Motor neuron (in vitro differentiated cells): ENCODE measurements at regions not wholly inside any gene's neighbourhood (a gene's known extent, or its start where the extent isn't known, plus 50 kb on each side); places are given as distances from the start of the nearest gene placed in this dataset.

Experiments used
- ATAC-seq, 8 experiments: fragments of 200-7000 bp; cut with Tn5 transposase; replicated peaks in 6 of 8; 2 replicates each; pipeline ENCODE4 v1.8.0; 2021; ENCODE audit warnings: mild to moderate bottlenecking in 8 of 8, moderate library complexity in 8 of 8
- H3K27ac ChIP-seq, 2 donors: fragments of 250-450 bp; sonication (Bioruptor Pico); 2 replicates each; pipeline ENCODE4 v1.9.0; 2021; ENCODE audit warnings: antibody characterized with exemption in 2 of 2, mild to moderate bottlenecking in 2 of 2, moderate library complexity in 1 of 2
- H3K4me1 ChIP-seq, 2 donors: fragments of 250-450 bp; sonication (Bioruptor Pico); replicated peaks in 1 of 2; 2 replicates each; pipeline ENCODE4 v1.6.1; 2021; ENCODE audit warnings: antibody characterized with exemption in 2 of 2, mild to moderate bottlenecking in 2 of 2, moderate library complexity in 1 of 2
- H3K4me3 ChIP-seq, 5 donors: fragments of 250-450 bp; sonication (Bioruptor Pico); 2 replicates each; pipeline ENCODE4 v1.9.0; 2021; ENCODE audit warnings: antibody characterized with exemption in 5 of 5, mild to moderate bottlenecking in 5 of 5, moderate library complexity in 4 of 5
- WGBS, 10 experiments: fragments of 450-650 bp; shearing (Covaris generic); methylation state at CpG; one replicate each; pipeline ENCODE4 v1.0.0; 2022; 5-methylcytosine and 5-hydroxymethylcytosine counted together
- in situ Hi-C, 9 experiments: fragments of 400-800 bp; cut with MboI; loops; one replicate each; pipeline ENCODE4 v1.15.0; 2021; ENCODE audit warnings: low sequenced_read_pairs in 9 of 9, low pct_unique_long_range_greater_than_20kb in 2 of 9; ENCODE audit not compliant: unreplicated experiment in 9 of 9

DNA sequence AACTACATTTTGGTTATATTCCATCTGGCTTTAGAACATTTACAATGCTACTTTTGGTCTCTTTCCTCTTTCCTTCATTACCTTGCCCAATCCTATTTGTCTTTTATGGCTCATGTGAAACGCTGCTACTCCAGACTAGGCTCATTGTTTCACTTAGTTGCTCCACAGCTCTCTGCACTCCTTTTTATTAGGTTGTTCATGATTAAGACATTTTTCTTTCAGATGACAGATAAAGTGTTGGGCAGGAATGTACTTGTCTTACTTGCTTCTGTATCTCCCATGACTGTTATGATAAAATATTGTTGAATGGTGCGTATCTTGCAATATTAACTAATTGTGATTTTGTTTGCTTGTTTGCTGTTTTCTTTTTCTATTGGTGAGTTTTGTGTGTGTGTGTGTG is 1532.3 kb downstream of the KCNT2 start:
- no peak for ATAC-seq
- 0 to 100% (median 71%) methylated on average over 1 to 2 of the region's 2 CpGs for WGBS, 10 experiments

DNA sequence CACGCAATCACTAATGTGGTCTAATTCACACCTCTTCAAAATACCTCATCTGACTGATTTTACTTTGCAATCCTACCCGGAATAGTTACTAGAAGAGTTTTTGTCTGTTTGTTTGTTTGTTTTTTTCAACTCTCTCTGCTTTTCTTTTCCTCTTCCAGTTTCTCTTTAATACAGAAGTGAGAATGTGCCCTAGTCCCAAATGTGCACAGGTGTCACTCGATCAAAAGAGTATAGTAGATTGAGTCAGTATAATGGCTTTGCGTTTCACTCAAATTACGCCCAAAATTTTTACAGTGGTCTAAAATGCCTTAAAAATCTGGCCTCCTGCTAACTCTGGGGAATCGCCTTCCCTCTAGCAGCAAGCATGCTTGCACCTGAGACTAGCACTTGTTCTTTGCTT is 1536.8 kb downstream of the KCNT2 start:
- no peak overlapping the region for H3K27ac ChIP-seq
- ATAC-seq, result no peak
- 13 to 94% (median 81%) methylated on average over 3 to 6 of the region's 6 CpGs for WGBS, 10 experiments
- no peak overlapping the region for H3K4me3 ChIP-seq
- in situ Hi-C loops, result no loop called here
- H3K4me1 ChIP-seq, result no peaks in the 10 kb centered on the region

More for the DNA sequence above, 1532.3 kb downstream of the KCNT2 start:
- no peak overlapping the region for H3K27ac ChIP-seq
- no peaks in the 10 kb centered on the region for H3K4me1 ChIP-seq
- H3K4me3 ChIP-seq, result no peak overlapping the region
- in situ Hi-C loops, result no loop called here

DNA sequence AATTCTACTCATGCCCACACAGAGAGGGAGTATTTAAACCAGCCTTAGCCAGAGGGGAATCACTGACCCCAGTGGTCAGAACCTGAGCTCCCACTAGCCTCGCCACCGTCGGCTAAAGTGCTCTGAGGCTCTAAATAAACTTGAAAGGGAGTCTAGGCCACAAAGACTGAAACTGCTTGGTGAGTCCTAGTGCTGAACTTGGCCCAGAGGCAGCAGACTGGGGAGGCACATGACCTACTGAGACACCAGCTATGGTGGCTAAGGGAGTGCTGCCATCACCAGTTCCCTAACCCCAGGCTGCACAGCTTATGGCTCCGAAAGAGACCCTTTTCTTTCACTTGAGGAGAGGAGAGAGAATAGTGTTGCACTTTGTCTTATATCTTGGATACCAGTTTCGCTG is 1542.8 kb downstream of the KCNT2 start:
- WGBS, 10 experiments, result 0 to 100% (median 85%) methylated on average over 1 to 5 of the region's 5 CpGs; no CpG with 5 or more reads in 3 of the 10 experiments
- Histone ChIP-seq H3K4me3 (no peak overlapping the region), H3K27ac (no peak overlapping the region), H3K4me1 (no peaks in the 10 kb centered on the region)
- ATAC-seq, result no peak
- in situ Hi-C loops, result no loop called here

DNA sequence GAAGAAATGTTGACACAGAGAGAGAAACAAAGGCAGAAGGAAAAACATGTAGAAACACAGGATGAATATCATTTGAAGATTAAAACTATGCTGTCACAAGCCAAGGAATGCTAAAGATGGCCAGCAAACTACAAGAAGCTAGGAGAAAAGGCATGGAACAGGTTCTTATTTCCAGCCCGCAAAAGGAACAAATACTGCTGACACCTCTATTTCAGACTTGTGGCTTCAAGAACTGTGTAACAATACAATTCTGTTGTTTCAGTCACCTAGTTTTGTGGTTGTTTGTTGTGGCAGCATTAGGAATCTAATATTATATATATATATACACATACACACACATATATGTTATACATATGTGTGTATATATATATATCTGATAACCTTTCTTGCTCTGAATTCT is 1543.9 kb downstream of the KCNT2 start:
- no peak overlapping the region for H3K4me3 ChIP-seq
- 88 to 100% (median 100%) methylated on average over 1 of the region's 1 CpG; no CpG with 5 or more reads in 3 of the 10 experiments for WGBS, 10 experiments
- no peaks in the 10 kb centered on the region for H3K4me1 ChIP-seq
- ATAC-seq, result no peak
- H3K27ac ChIP-seq, result no peak overlapping the region
- in situ Hi-C loops, result no loop called here

DNA sequence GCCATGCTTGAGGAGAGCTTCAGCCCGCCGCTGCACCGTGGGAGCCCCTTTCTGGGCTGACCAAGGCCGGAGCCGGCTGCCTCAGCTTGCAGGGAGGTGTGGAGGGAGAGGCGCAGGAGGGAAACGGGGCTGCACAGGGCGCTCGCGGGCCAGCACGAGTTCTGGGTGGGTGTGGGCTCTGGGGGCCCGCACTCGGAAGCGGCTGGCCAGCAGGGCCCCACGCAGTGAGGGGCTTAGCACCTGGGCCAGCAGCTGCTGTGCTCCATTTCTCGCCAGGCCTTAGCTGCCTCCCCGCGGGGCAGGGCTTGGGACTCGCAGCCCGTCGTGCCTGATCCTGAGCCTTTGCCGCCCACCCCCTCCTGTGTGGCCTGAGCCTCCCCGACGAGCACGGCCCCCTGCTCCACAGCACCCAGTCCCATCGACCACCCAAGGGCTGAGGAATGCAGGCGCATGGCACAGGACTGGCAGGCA is 1554.0 kb downstream of the KCNT2 start:
- Histone ChIP-seq H3K4me3 (no peak overlapping the region), H3K4me1 (no peaks in the 10 kb centered on the region), H3K27ac (no peak overlapping the region)
- no peak for ATAC-seq
- 17 to 100% (median 70%) methylated on average over 1 to 8 of the region's 27 CpGs; no CpG with 5 or more reads in 6 of the 10 experiments for WGBS, 10 experiments
- in situ Hi-C loops, result no loop called here

DNA sequence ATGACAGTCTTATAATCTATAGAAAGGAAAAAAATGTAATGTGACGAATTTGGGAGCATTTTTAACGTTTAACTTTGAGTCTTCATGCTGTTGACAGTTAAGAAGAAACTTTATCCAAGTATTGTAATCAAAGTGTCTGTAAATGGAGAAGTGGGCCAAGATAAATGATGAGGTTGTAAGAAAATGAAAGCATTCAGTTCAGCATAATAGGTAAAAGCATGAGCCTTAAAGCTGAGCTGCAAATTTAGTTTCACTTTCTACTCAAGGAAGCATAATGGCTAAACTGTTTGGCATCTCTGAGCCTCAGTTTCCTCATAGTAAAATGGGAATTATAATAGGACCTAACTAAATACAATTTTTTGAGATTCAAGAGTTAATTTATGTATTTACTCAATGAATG is 1554.8 kb downstream of the KCNT2 start:
- Histone ChIP-seq H3K27ac (no peak overlapping the region), H3K4me1 (no peaks in the 10 kb centered on the region), H3K4me3 (no peak overlapping the region)
- WGBS, 10 experiments, result 0 to 100% (median 88%) methylated on average over 1 to 2 of the region's 2 CpGs
- in situ Hi-C loops, result no loop called here
- no peak for ATAC-seq

DNA sequence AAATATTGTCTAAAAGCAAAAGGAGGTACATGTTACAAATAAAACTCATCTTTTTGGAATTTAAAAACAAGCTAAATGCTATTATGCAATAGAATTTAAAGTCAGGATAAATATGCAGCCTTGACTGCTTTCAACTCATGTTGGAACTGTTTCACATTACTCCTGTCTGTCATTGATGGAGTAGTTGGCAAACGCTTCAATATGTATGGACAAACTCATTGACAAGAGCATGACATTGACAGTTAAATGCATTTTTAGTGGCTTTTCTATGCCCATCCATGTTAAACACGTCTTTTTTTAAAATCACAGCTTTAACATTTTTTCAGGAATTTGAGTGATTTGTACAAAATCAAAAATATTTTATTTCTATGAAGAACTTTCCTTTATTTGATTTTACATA is 1560.5 kb downstream of the KCNT2 start:
- no peak overlapping the region for H3K4me3 ChIP-seq
- in situ Hi-C loops, result no loop called here
- no peaks in the 10 kb centered on the region for H3K4me1 ChIP-seq
- H3K27ac ChIP-seq, result no peak overlapping the region
- no peak for ATAC-seq
- WGBS, 10 experiments, result 0 to 96% (median 63%) methylated on average over 1 to 2 of the region's 2 CpGs

DNA sequence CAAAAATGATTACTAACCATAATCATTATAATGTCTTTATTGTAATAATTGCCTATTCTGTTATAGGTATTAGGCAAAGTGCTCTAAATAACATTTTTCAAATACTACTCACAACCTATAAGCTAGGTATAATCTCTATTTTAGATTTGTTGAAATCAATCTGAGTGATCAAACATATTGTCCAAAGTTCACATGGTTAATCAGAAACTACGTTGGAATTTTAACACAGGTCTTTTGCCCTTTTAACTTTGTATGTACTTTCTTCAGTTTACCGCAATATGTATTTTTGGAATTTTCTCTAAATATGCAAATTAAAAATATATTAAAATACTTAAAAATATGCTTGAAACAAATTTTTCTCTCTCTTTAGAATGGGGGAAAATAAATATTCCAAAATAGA is 1563.2 kb downstream of the KCNT2 start:
- H3K4me3 ChIP-seq, result no peak overlapping the region
- in situ Hi-C loops, result no loop called here
- no peak overlapping the region for H3K27ac ChIP-seq
- H3K4me1 ChIP-seq, result no peaks in the 10 kb centered on the region
- ATAC-seq, result no peak
- 45 to 100% (median 89%) methylated on average over 2 of the region's 2 CpGs for WGBS, 10 experiments

DNA sequence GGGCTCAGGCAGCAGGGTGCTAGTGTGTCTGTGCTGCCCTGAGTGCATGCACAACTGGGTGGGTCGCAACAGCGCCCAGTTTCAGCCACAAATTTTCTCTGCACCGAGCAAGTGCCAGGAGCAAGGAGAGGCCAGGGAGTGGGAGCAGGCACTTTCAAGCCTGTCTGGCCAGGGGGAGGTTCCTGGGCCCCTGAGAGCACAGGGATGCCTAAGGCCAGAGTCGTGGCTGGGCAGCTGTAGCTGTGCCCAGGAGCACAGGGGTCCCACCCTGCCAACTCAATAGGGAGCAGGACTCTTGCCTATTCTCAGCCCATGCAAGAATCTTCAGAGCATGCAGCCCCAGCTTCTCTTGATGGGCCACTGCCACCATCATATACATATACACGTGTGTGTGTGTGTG is 1577.4 kb downstream of the KCNT2 start:
- H3K27ac ChIP-seq, result no peak overlapping the region
- H3K4me1 ChIP-seq, result no peaks in the 10 kb centered on the region
- no peak overlapping the region for H3K4me3 ChIP-seq
- 20 to 89% (median 77%) methylated on average over 1 to 3 of the region's 5 CpGs; no CpG with 5 or more reads in 6 of the 10 experiments for WGBS, 10 experiments
- in situ Hi-C loops, result no loop called here
- ATAC-seq, result no peak

DNA sequence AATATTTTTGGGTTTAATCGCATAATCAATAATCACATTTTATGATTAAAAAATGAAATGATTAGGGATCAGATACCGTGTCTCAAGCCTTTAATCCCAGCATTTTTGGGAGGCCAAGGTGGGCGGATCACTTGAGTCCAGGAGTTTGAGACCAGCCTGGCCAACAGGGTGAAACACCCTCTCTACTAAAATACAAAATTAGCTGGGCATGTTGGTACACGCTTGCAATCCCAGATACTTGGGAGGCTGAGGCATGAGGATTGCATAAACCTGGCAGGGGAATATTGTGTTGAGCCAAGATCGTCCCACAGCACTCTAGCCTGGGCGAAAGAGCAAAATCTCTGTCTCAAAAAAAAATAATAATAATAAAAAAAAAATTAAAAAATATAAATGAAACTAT is 1581.4 kb downstream of the KCNT2 start:
- WGBS, 10 experiments, result 13 to 100% (median 81%) methylated on average over 1 to 6 of the region's 6 CpGs
- H3K4me1 ChIP-seq, result no peaks in the 10 kb centered on the region
- H3K27ac ChIP-seq, result no peak overlapping the region
- in situ Hi-C loops, result no loop called here
- ATAC-seq, result no peak
- H3K4me3 ChIP-seq, result no peak overlapping the region

DNA sequence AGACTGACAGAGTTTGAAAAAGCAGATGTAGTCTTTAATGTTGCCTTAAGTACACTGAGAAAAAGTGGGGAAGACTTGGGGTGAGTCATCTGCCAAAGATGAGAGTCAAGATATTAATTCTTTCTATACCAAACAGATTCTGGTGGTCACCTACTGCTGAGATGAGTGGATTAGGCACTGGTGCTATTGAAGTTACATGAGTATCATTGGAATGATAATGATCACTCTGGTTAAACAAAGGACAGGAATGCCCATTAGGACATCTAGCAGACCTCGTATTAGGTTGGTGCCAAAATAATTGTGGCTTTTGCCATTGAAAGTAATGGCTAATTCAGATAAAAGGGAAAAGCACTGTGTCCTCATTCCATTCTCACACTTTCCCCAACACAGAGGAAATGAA is 1588.9 kb downstream of the KCNT2 start:
- no peak for ATAC-seq
- in situ Hi-C loops, result no loop called here
- H3K4me3 ChIP-seq, result no peak overlapping the region
- no peaks in the 10 kb centered on the region for H3K4me1 ChIP-seq
- WGBS, 10 experiments, result 0 to 100% (median 60%) methylated on average over 1 of the region's 1 CpG; no CpG with 5 or more reads in 1 of the 10 experiments
- no peak overlapping the region for H3K27ac ChIP-seq

DNA sequence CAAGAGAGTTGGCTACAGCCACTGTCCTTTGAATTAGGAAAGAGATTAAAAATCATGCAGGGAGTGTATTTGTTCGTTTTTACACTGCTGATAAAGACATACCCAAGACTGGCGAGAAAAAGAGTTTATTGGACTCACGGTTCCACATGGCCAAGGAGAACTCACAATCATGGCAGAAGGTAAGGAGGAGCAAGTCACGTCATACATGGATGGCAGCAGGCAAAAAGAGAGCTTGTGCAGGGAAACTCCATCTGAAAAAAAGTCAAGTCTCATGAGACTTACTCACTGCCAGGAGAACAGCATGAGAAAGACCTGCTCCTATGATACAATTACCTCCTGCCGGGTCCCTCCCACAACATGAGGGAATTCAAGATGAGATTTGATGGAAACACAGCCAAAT is 1595.2 kb downstream of the KCNT2 start:
- WGBS, 10 experiments, result 5 to 95% (median 85%) methylated on average over 3 to 5 of the region's 5 CpGs; no CpG with 5 or more reads in 2 of the 10 experiments
- ATAC-seq, result no peak
- in situ Hi-C loops, result no loop called here
- no peak overlapping the region for H3K27ac ChIP-seq
- no peak overlapping the region for H3K4me3 ChIP-seq
- H3K4me1 ChIP-seq, result no peaks in the 10 kb centered on the region

DNA sequence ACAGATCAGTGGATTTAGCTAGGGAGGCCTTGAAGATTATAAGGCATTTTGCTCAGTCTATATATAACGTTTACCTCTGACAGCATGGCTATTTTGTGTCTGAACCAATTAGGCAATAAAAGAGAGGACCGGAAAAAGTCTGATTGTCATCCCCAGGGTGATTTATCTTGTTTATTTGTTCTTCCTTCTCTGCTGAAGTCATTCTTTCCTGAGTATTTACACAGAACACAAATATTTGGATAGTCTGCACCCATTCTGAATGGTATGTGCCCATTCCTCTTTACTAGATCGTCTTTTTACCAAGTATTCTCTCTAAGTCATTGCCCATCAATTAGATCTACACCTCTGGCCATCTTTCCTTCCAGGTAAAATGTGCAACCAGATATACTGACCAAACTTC is 1602.9 kb downstream of the KCNT2 start:
- no peak overlapping the region for H3K4me3 ChIP-seq
- 0 to 88% (median 67%) methylated on average over 1 to 3 of the region's 3 CpGs; no CpG with 5 or more reads in 1 of the 10 experiments for WGBS, 10 experiments
- in situ Hi-C loops, result no loop called here
- ATAC-seq, result no peak
- no peaks in the 10 kb centered on the region for H3K4me1 ChIP-seq
- H3K27ac ChIP-seq, result no peak overlapping the region

DNA sequence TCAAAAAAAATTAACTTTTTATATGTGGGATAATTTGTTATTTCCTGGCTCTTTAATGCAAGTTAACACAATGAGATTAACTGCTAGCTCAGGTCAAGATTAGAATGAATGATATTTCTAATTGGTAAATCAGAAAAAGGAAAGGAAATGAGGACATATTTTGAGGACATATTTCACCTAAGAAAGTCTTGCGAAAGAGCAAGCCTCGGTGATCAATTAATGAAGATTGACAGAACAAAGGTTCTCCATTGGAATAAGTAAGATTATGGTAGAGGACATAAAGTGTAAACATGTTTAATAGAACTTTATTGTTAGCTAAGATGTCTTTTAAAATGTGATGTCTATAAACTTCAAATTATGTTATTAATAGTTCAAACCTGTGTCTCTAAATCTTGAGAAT is 1617.8 kb downstream of the KCNT2 start:
- no peaks in the 10 kb centered on the region for H3K4me1 ChIP-seq
- no peak for ATAC-seq
- no peak overlapping the region for H3K4me3 ChIP-seq
- 35 to 100% (median 80%) methylated on average over 1 to 2 of the region's 2 CpGs for WGBS, 10 experiments
- H3K27ac ChIP-seq, result no peak overlapping the region
- in situ Hi-C loops, result no loop called here
